Bronchial epithelial cell (primary cell): ENCODE measurements at regions not wholly inside any gene's neighbourhood (a gene's known extent, or its start where the extent isn't known, plus 50 kb on each side); places are given as distances from the start of the nearest gene placed in this dataset.

ENCODE experiments used
- DNase-seq: peaks from one replicate; pipeline ENCODE4 v3.0.0-alpha.2; 2010; ENCODE audit warnings: low read depth
- FAIRE-seq: peaks from 2 replicates; lab custom pipeline; 2011; peaks lifted over from hg19 to GRCh38; lab: Jason Lieb, UNC
- H3K27me3 ChIP-seq: 2 replicates; pipeline ENCODE4 v1.5.1; 2011; ENCODE audit warnings: low read length; ENCODE audit not compliant: control insufficient read depth, insufficient read depth
- H3K36me3 ChIP-seq: 2 replicates; pipeline ENCODE4 v1.5.1; 2011; ENCODE audit warnings: low read length; ENCODE audit not compliant: control insufficient read depth, insufficient read depth
- H3K4me3 ChIP-seq: 2 replicates; pipeline ENCODE4 v1.5.1; 2011; ENCODE audit warnings: mild to moderate bottlenecking, low read depth, low read length, control low read depth
- CTCF ChIP-seq: IDR thresholded peaks from 2 replicates; pipeline ENCODE4 v1.5.1; 2011; ENCODE audit warnings: mild to moderate bottlenecking, moderate library complexity, low read length, control low read depth, inconsistent platforms; ENCODE audit not compliant: insufficient read depth, severe bottlenecking

GRCh38 chr18:45565280-45565970 is 49.9 kb upstream of the SLC14A2 start:
- peak; percentile 98 for FAIRE-seq
- peak; percentile 91 for DNase-seq

More at GRCh38 chr18:45565280-45565970, 49.9 kb upstream of the SLC14A2 start:
- Histone ChIP-seq H3K4me3 (no peak overlapping the region), H3K27me3 (no peaks in the 10 kb centered on the region), H3K36me3 (no peaks in the 10 kb centered on the region)
- TF ChIP-seq CTCF, result no peak
